ENCODE measurements at regions not wholly inside any gene's neighbourhood (a gene's known extent, or its start where the extent isn't known, plus 50 kb on each side); places are given as distances from the start of the nearest gene placed in this dataset.
A peak's percentile ranks its signal among the peaks of the same experiment; 100 is the strongest.

DNA sequence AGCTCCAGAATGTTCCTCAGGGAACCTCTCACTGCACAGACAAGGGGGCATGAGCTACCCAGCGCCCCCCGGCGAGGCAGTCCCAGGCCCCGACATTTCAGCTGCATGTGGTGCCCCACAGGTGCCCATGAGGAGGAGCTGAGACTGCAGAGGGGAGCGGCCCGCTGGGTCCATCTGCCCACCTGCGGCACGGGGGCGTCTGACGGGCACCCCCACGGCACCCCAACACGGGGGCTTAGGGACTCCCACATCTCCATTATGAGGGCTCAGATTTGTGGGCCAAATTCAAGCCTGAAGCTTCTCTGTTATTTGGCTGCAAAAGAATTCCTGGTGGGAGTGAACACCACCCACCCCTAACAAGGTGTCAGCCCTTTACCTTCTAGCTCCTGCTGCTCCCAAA, 258.4 kb downstream of the UACA start:
- DNase-seq = no peak

DNA sequence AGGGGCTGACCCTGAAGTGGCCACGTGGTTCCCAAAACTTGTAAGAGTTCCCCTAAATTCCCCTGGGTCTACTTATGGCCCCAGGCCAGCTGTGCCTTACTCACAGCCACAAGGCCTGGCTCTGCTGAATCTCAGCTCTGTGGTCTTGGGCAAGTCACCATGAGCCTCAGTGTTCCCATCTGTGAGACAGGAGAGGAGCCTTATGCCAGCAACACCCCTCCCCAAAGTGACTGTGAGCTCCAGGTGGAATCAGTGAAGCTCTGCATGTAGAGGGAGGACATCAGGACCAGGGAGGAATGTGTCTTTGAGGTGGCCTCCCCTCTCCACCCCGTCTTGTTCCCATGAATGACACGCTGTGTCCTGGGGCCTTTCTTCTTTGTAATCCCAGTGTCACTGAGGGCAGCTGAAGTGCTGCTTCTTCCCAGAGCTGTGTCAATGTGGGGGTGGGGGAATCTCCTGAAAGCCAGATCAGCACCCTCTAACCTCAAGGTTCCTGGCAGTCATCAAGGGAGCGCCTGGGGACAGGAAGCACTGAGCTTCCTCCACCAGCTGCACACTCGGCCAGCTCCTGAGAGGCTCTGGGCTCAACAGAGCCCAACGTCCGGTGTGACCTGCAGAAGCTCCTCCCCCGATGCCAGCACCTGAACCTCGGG, 258.9 kb downstream of the UACA start:
- peak; percentile 84 to 95 for DNase-seq

GRCh38 chr15:70503798-70504298, 259.5 kb downstream of the UACA start:
- no peak for DNase-seq

DNA sequence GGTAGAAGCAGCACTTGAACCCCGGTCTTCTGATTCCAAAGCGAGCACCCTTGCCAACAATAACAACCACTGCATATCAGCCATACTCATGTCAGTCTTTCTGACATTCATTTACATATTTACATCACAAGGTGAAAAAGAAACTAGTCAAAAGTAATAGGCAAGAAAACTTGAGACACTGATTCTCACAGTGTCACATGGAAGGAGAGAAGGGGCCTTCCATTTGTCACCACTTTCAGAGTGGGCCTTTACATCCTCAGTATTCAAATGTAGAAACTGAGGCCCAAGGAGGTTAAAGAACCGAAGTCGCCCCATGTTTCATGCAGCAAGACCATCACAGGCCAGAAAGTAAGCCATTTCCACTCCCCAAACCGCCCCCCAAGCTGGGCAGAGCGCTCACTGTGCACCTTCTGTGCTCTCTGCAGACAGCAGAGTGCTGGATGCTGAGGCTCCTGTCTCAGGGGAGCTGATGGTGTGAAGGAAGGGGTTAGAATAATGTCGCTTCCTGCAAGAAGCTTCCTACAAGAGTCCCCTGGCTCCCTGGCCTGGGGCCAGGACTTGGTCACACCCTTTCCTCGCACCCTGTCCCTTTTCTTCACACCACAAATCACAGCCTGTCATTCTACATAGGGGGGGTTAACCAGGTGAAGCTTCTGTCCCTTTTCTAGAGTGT, 260.1 kb downstream of the UACA start:
- DNase-seq = no peak

DNA sequence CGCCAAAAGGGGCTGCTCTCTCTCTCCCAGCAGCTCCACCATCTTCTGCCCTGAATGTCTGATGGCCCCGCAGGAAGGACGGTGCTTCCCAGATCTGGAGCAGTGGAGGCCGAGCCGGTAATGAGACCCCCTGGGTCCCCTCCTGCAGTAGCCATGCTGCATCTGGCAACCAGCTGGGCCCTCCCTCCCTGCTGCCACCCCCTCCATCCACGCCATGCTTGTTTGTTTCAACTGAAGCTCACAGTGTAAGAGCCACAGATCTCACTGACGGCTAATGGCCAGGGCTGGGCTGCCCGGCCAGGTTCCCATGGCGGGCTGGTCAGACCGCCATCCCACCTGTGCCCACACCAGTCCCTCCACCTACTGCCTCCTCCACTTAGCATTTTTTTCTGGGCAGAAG, 260.8 kb downstream of the UACA start:
- DNase-seq = no peak

DNA sequence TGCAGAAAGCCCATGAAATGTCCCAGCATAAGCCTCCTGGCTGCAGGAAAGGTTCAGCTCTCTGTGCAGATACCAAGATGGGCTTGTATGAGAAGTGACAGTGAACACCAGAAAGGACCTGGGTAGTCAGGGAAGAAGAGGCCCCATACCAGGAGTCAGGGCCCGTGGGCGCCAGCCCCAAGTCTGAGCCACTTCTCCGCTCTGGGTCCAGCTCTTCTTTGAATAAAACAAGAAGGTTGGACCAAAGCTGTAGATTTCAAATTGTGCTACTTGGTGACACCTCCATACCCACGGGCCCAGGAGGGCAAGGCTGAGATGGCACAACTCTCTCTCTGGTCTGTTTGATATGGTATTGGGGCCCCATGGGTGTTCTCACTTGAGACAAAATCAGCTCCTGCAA, 261.5 kb downstream of the UACA start:
- DNase-seq = no peak

GRCh38 chr15:70501121-70501727, 262.1 kb downstream of the UACA start:
- DNase-seq = no peak

DNA sequence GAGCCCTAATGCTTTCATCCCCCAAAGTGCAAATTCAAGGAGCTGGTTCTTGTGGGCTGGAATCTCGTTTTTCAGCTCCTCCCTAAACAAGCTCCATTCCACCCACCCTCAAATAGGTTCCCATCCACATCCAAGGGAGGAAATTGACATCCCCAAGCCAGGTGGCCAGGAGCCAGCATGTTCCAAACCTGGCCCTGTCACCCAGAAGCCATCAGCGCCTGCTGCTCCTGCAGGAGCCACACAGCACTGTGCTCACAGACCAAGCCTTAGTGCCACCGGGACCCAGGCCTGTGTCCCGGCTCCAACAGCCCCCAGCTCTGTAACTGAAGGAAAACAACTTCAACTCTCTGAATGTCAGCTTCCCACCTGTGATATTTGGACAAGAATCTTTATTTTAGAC, 263.6 kb downstream of the UACA start:
- no peak for DNase-seq

DNA sequence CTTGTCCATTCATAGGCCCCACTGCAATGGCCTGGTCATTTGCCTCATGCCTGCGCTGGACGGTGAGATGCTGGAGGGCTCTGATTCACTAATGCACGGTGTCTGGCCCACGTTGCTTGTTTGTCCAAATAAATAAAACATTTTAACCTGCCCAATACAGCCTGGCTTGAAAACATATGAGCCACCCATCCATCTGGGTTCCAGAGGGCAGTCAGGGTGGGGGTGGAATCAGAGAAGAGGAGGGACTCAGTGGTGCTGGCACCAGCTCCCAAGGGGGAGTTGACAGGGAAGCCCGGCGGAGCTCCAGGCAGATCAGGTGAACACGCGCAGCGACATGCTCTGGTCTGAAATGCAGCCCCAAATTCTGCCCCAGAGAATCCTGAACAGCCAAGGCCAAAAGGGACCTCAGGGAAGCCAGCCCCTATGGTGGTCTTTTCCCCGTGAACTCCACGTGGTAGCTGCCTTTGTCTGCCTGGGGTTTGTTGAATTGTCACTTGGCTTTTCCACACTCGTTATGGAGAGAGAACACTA, 265.2 kb downstream of the UACA start:
- DNase-seq = no peak

DNA sequence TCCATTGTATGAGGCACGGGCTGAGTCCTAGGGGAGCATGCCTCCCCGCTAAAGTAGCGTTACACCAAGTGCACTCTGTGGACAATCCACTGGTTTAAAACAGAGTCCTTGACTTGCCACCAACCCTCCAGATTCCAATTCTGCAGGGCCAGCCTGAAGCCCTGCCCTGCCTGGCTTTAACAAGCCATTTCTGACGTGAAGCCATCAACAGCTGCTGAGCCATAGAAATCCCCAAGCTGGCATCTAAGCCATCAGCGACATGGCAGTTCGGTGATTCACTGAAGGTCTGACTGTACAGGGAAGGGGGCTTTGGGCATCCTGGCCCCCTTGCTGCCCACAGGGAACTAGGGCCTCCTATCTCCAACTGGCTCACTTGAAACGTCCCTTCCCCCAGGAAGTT, 265.7 kb downstream of the UACA start:
- DNase-seq = no peak

DNA sequence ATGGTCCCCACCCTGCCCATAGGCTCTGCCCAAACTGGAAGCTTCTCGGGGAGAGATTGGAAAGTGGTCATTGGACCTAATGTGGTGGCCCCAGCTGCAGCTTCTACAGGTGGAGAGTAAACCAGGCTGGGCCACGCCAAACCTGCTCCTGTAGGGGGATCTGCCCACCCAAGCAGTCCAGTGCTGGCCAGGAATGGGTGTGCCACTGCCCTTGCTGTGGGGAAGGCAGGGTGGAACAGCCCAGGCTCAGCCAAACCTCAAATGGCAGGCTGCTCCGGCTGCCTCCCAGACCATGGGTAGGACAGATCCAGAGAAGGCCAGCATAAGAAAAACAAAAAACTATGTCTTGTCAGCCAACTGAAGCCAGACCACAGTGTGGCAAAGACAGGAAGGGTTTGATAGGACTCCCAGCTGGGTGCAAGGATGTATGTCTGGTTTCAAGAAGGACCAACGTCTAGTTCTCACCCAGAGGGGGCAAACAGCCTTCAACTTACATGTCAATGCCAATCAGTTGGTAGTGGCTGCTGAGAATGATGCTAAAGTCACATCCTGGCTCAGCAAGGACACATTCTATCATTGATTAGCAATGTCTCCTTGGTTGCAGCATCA, 267.3 kb downstream of the UACA start:
- no peak for DNase-seq

- DNase-seq = peak; percentile 29 to 52
These were observed 268.3 kb downstream of the UACA start for GRCh38 chr15:70494852-70495571.

- no peak for DNase-seq
These were observed 268.9 kb downstream of the UACA start for GRCh38 chr15:70494517-70494851.

DNA sequence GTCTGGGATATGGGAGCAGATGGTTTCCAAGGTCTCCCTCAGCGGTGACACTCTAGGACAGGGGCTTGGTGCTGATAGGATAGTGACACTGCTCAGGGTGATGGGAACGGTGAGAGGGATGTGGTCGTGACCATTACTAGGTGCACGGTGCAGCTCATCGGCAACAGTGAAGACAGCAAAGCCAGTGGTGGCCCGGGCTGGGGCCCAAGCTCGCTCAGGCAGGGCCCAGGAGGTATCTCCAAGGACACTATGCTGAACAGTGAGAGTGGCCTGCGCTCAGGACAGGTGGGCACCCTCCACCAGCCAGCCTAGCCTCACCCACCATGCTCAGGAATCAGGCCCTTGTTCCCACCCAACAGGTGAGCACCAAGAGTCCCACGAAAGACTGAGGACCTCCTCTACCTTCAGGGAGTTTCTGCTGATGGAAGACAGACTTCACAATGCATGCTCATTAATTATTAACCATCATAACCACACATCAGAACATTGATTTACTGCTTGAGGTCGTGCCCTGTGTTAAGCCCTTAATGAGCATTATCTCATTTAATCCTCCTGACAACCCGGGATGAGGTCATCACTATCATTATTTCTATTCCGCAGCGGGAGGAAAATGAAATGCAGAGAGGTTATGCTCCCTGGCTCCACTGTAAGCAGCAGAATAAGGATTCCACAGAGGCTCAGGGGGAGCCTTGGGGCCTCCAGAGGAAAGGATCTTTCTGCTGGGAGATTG, 269.4 kb downstream of the UACA start:
- DNase-seq = no peak

DNA sequence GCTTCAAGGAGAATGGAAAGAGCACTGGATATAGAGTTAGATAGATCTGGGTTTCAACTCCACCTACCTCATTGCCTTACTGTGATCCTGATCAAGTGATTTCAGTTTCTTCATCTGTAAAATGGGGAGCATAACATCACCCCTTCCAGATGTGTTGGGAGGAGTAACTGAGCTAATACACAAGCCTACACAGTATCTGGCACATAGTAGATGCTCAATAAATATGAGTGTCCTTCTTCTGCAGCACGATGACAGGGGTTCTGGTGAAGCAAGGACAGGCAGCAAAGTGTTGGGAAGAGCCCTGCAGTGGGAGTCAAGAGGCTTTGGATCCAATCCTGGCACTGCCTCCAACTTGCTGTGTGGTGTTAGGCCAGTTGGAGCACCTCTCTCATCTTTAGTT, 270.0 kb downstream of the UACA start:
- DNase-seq = no peak

- DNase-seq = peak; percentile 86 to 88
These were observed 270.8 kb downstream of the UACA start for GRCh38 chr15:70492240-70493177.

DNA sequence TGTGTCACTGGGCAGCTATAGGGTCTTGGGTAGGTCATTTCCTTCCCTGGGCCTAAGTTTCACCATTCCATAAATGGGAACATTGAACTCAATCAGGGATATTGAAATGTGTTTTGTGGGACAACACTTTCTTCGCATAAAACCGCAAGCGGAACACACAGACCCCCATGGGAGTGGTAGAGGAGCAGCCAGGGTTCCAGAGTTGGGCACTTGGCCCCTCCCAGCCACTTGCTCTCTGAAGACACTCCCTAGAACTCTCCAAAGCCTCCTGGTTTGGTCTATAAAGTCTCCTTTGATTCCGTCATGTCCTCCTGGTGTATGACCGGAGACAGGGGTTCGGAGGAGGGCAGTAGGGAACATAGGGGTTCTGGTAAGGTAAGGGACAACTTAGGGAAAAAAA, 271.7 kb downstream of the UACA start:
- DNase-seq = no peak

DNA sequence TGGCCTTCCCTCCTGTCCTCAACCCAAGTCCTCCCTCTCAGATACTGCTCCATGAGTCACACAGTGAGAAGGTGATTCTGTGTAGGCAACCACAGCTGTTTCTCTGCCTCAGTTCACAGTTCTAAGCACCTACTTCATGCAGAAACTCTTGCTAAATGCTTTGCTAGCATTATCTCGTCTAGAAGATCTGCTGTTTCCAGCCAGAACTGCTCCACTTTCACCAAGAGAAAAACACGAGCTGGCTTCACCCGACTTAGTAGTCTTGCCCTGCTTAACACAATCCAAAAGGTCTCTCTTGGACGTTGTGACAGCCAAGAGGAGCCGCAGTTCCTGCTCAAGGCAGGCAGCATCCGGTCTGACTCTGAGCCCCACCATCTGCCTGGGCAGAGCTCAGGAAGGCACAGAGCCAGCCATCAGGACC, 272.1 kb downstream of the UACA start:
- no peak for DNase-seq

DNA sequence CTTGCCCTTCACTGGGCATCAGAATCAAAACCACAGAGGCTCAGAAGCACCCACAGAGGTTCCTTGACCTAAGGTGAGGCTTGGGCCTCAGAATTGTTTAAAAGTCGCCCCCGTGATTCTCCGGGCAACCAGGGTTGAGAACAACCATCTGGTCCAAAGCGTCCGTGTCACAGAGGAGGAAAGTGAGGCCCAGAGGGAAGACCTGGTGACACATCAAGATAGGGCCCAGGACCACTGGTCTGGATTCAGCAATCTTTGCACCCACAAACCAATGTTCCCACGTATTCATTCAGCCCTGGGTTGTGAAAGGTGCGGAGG, 272.6 kb downstream of the UACA start:
- no peak for DNase-seq

DNA sequence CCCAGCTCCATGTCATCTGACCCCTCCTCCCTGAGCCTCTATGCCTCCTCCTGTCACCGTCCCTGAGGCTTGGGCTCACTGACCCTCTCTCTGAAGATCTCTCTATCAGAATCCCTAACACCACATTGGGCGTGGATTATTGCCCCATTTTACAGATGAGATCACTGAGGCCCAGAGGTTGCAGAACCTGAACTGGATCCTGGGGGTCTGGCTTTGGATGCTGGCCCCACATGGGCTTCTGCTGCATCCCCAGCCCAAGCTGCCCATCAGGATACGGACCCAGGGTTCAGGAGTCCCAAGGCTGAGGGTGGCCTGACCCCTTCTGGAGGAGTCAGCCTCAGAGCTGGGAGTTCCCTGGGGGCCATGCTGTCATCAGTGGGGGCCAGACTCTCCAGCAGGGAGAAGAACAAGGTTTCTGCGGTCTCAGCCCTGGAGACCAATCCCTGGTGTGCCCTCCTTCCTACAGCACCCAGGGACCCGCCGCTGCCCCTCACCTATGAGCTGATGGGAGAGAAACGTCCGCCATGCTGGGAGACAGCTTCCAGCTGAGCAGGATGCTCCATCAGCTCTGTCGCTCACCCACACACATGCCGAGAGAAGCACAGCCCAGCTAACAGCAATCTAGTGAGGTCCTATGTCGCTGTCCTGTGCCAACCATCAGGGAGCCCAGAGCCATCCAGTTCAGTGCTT, 273.1 kb downstream of the UACA start:
- no peak for DNase-seq

Data from inflammatory macrophage (primary cell).